HG03520 (cell line): ENCODE measurements at regions not wholly inside any gene's neighbourhood (a gene's known extent, or its start where the extent isn't known, plus 50 kb on each side); places are given as distances from the start of the nearest gene placed in this dataset.
A peak's percentile ranks its signal among the peaks of the same experiment; 100 is the strongest.

Experiments used
- ATAC-seq: cut with Tn5 transposase; IDR thresholded peaks from one replicate; pipeline ENCODE4 v1.9.1; 2021; ENCODE audit warnings: mild to moderate bottlenecking, moderate library complexity; ENCODE audit not compliant: unreplicated experiment

DNA sequence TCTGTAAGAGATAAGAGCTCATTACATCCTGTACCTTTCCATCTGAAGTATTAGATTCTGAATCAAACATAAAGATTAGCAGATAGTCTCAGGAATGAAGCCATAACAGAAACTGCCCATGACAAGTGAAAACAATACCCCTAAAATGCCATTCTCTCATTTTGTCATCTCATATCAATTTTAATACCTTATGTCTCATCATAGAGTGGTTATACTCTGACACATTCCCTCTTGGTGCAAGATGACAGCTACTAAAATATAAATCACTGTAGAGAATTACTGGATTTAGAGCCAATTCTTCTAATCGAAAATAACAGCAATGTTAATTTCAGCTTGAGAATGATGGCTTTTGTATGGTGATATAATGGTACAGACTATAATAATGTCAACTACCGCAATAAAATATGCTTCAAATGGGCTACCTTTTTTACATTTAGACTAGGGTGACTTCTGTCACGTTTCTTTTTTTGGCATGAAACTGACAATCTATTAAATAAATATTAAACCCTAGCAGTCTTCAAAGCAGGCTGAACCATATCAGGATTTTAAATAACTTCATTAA is 125.1 kb upstream of the ITGA4 start:
- ATAC-seq: no peak

DNA sequence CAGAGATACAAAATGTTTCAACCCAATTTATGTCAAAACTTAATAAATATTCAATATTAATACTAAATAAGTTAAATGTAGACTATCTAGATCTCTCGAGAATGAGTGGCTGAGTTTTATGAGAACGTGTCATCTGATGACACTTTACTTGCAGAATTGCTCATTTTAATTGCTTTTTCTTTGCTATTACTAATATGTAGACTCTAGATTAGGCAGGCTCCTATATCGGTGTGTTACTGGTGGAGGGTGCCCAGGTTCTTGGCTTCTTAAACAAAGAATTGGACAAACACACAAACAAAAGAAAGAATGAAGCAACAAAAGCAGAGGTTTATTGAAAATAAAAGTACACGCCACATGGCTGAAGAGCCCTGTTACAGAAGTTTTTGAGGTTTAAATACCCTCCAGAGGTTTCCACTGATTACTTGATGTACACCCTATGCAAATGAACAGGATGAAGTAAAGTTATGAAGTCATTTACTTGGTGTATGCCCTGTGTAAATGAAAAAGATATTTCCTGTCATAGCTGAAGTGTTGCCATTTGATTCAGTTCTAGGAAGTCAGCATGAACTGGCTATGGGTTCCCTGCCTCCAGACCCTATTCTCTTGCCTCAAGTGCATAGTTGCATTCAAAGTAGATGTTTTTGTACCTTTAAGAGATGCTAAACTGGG is 122.9 kb upstream of the ITGA4 start:
- ATAC-seq: no peak

DNA sequence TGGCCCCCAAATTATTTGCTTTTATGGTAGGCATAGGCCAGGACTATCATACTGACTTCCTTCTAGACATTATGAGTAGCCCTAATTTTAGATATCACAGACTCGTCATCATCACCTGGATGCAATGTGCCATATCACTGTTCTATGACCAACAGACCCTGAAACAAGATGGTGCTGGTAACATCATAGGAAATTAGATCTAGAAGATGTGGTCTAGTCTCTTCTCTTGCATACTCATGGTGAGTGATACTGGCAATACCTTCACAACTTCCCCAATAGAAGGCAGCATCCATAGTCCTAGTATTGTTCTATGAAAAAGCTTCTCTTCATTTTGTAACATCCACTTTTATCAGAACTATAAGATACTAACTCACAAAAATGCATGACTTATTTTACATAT is 116.3 kb upstream of the ITGA4 start:
- ATAC-seq: no peak

DNA sequence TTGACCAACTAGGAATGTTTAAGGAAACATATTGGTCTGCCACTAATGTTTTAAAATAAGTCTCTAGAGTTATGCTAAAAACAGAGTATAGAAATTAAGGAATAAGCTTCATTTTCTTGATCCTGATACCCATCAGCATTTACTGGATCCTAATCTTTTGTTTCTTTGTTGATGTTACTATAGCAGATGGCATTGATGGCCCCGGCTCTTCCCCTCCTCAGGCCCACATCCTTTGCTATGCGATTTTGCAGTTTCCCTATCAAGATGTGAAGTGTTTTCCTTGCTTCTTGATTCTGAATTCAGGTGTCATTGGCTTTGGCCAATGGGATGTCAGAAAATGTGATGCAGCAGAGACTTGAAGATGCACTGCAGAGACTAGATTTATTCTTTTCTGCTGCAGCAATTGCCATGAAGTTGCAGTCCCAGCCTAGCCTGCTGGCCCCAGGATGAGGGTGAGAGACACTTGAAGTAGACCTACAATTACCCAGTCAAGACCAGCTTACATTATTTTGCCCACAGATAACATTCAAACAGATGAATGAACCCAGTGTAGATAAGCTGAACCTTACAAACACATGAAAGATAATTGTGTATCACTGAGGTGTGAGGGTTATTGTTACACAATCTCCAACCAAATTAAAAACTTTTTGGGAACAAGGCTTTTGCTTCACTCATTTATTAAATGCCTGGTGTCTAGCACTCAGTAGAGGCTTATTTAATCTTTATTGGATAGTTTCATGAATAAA is 115.2 kb upstream of the ITGA4 start:
- ATAC-seq: no peak

DNA sequence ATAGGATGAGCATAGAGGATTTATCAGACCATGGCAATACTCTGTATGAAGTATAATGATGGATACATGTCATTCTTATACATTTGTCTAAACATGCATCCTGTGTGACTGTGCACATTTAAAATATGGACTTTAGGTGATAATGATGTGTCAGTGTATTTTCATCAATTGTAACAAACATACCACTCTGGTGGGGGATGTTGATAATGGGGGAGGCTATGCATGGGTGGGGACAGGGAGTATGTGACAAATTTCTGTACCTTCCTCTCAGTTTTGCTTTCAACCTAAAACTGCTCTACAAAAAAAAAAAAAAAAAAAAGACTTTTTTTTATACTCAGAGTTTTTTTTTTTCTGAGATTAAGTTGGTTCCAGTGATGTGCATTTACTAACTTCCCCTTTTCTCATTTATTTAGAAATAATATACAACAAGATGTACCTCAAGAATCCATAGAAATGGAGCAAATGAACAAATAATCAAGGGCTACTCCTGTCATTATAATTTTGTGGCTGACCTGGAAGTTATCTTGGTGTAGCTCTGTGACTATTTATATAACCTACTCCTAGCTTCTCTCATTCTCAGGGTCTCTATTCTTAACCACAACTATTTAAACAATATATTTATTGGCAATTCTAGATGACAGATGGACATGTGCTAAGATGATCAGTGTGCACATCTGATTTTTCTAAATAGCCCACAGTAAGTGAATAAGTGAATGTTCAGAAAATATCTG is 108.9 kb upstream of the ITGA4 start:
- ATAC-seq: peak; percentile 86

DNA sequence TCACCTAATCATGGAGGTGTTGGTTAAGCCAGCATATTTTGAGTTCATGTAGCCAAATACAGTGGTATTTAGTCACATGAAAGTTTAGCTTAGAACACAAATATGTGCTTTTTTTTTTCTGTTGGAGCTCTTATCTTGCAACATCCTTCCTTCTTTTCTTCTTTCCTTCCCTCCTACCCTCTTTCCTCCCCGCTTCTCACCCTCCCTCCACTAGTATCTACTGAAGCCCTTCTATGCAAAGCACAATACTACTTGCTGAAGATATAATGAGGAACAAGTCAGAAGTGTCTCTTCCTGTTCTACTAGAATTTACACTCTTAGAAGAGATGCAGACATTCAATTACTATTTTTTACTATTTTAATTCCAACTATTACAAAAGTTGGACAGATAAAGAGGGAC is 105.0 kb upstream of the ITGA4 start:
- ATAC-seq: no peak

DNA sequence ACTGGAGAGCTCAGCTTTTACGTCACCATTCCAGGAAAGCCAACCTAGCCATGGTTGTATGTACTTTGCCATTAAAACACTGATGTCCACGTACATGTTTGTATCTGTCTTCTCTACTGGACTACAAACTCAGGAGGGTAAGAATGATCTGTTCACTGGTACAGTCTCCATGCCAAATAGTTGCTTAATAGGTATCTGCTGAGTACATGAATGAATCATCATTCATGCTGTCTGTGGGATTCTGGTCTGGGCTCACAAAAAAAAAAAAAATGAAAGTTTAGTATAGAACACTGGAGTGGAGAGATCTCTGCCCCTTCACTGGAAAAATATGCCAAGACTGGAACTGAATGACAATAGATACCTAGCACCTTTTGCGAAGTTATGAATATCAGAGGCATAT is 102.6 kb upstream of the ITGA4 start:
- no peak for ATAC-seq

DNA sequence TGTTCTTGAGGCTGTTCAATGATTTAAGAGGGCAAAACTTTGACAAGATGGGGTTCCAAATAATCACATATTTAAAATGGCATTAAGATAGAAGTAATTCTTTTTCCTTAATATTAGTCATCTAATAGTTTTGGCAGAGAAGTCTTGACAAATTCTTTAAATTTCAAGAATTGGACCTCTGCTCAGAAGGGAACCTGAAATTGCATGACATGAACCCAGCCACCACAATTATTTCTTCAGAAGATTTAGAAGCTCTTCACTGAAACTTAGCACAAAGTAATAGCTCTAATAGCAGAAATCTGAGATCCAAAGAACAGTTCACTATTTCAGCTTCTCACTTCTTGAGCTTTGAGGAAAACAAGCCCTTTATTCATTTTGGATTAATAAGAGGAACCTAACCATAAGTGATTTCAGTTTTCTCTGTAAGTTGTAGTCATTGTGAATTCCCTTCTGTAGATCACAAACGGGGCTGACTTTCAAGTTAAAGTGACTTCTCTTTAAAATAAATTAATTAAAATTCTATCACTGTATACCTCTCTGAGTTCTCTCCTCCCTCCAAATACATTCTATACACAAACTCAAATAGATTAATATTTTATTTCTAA is 100.6 kb upstream of the ITGA4 start:
- no peak for ATAC-seq

DNA sequence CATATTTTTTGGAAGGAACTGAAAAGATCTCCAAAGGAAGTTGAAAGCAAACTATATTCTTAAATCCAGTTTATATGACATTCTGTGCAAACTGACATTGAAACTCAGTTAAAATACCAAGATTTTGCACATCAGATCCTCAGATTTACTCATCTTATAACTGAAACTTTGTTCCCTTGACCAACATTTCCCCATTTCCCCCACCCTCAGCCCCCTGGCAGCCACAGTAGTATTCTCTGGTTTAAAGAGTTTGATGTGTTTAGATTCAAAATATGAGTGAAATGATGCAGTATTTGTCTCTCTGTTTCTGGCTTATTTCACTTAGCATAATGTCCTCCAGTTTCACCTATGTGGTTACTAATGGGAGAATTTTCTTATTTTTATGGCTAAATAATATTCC is 99.2 kb upstream of the ITGA4 start:
- no peak for ATAC-seq

DNA sequence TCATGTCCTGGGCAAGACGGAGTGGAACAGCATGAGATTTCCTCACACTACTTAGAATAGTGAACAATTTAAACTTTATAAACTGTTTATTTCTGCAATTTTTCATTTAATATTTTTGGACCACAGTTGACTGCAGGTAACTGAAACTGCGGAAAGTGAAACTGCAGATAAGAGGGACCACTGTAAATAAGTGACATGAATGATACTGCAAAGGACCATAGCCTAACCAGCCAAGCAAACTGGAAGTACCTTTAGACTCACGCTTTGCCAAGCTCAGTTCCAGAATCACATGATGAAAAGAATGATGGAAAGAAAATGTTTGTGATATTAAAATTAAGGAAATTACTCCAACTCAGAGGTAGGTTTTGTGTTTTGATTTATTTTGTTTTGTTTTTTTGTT is 94.6 kb upstream of the ITGA4 start:
- no peak for ATAC-seq

DNA sequence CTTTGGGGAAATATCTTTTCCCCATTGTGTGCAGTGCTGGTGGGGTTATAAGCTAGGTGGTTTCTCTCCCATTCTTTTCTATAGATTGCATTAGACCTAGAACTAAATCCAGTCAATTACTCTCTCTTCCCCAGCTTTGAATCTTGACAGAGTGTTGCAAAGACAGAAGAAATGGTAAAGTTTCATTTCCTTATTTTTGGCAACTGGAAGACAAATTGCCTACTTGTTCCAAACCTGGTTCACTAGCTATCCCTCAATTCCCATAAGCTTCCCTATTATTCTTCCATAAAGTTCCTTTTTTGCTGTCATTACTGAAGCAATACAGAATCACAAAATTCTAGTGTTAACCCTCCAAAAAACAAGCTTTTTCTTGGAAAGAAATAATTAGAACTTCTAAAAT is 94.0 kb upstream of the ITGA4 start:
- ATAC-seq: no peak

DNA sequence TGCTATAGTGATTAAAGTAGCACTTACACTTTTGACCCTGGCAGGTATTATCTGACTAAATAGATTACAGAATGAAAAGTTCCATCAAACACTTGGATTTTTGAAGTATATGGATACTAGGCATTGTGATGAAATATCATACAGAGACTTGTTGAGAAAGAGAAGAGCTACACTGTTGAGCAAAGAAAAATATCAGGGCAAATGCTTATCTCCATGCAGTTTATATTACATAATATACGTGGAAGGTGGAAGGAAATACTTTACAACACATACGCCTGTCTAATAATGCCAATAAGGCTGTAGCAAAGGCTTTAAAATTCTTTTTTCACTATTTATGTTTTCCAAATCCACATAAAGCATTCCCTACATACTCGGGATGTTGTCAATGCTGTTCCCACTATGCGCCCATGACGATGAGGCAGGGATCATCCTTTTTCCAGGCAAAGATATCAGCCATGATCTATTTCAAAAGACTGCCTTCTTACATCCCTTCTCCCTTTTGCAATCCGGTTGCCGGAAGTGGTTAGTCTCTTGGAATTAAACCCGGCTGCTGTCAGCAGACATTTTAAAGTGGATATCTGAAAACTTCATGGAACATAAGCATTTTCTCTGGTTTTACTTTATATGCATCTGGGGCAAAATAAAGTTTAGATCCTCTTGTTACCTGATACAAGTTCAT is 92.6 kb upstream of the ITGA4 start:
- ATAC-seq: no peak

DNA sequence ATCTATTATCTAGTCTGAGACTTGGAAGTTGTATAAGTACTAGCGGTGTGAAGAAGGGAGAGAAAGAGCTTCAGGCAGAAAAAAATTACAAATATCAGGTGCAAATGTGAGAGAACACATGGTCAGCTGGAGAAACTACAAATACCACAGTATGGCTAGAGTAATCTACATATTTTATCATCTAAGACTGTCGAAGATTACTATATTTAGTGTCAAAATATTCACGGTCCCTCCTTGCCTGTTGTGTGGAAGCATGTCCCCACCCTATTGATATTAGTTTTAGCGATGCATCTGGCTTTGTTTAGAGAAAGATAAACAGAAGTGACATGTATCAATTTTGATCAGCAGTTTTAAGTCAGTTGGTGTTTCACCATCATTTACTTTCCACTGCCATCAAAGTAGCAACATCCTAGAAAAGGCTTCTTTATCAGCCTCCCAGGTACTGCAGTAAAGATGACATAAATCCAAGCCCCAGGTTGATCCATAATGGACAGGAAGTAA is 90.5 kb upstream of the ITGA4 start:
- ATAC-seq: no peak

DNA sequence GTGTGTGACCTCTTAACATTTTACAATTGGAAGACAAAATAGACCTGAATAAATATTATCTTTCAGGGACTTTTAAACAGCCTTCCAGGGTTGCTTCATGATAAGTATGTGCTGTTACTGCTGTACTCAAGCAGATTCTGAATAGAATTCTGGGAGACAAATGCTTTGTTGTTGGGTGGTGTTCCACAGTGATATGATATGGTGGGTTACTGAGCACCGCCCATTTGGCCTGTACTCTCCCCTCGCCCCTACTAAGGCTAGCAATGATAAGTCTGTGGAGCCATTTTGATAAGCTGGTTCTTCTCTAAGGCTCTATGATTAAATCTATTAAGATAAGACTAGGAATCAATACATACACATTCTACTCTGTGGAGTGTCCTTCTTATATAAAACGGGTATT is 89.8 kb upstream of the ITGA4 start:
- no peak for ATAC-seq

DNA sequence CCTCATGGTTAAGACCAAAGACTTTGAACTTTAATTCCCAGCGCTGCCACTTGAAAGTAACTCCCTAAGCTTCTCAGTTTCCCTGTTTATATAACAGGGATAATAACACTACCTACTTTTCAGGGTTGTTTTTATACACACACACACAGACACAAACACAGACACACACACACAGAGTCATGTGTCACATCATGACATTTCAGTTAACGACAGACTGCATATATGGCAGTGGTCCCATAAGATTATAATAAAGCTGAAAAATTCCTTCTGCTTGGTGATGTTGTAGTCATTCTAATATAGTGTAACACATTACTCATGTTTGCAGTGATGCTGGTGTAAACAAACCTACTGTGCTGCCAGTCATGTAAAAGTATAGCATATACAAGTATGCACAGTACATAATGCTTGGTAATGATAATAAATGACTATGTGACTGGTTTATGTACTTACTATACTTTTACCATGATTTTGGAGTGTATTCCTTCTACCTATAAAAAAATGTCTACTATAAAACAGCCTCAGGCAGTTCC is 89.2 kb upstream of the ITGA4 start:
- ATAC-seq: no peak

DNA sequence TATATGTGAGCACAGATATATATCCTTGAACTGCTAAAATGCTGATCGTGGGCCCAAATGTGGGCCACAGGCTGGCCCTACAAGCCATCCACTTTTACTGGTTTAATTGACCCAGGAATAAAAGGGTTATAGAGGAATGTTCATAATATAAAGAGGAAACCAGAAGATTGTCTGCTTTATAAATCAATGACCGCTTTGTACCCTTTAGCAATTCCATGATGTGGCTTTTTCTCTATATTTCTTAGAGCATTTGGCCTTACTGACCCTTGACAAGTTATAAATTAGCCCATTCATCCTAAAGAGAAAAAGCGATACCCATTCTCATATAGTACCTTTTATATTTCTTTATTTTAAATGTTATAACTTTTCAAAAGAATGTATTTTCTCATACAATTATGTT is 87.1 kb upstream of the ITGA4 start:
- no peak for ATAC-seq

DNA sequence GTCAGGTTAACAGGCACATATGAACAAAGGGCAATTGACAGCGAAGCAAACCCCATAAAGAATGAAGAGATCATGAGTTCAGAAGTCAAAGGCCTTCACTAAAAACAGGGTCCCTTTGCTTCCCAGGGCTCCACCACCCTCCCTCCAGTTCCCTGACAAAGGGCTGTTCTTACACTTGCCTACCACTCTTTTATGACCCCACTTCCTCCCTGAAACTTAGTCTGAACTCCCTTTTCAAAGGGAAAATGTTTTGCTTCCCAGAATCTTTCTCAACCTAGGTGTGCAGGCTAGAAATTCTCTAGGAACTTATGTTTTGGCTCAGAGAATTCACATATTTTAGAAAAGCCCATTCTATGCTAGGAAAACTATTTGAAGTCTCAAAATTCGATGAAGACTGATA is 86.0 kb upstream of the ITGA4 start:
- ATAC-seq: no peak

DNA sequence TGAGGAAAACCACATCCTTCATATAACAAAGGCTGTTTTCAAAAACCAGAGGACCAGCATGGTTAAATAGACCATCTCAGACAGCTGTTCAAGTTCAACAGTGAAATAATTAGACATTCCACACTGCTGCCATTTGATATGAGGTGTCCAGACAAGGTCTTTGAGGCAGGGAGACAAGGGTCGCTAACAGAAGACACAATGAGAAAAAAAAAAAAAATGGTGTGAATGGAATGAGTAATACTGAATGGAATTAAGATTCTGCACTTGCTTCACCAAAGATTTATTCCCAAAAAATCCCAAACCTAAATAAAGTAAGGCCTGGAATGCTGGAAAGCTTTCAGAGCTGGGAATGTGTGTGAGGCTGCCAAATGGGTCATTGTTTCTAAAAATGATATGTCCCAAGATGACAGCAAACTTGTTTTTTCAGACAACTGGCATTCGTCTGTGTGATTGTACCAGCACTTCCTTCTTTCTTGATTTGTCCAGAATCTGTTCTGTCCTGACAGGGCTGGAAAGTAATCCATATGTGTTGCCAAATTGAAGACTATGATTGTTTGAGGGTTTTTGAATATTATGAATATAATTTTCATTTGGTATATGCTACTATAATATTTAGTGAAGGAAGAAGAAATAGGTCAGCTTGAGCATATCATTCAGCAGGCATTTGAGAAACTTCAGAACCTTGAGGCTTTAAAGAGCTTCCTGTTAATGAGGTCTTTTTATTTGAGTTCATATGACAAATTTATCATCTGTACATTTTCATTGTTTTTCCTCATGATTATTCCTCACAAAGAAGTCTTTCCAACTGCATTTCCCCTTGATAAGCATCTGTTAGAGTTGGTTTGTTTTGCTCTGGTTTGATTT is 85.2 kb upstream of the ITGA4 start:
- ATAC-seq: no peak

DNA sequence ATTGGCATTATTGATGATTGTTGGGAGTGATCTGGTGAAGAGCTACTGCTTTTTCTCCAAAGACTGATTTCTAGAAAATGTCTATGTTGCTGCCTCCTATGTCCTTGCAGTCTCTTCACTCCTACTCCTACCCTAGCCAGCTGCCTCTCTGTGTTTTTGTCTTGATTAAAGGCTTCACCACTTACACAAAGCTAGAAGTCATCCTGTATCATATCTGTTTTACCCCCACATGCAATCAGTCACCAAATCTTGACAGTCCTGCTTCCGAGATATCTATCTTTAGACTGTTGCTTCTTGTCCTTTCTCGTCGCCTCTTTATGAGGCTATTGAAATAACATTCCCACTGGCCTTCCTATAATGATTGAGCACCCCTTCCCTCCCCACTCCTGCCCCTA is 84.5 kb upstream of the ITGA4 start:
- no peak for ATAC-seq
